ENCODE measurements at regions not wholly inside any gene's neighbourhood (a gene's known extent, or its start where the extent isn't known, plus 50 kb on each side); places are given as distances from the start of the nearest gene placed in this dataset.

DNA sequence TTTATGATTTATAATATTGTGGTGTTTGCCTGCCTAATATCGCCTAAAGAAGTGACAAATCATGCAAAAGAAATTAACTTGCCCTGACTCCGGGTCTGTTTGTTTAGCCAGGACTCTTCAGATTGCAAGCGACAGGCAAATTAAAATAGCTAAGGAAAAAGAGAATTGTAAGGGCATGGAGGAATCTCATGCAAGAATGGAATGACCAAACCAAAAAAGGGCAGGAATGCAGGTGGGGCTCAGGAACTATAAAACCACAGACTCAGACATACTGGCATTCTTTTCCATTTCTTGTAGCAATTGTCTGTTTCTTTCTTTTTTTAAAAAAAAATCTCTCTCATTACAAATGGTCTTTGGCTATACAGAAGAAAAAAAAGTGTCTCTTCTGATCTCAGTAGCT lies 188.1 kb upstream of the XYLT1 start:
- Histone ChIP-seq H3K4me1 (no peaks in the 10 kb centered on the region), H3K27ac (no peak overlapping the region), H3K27me3 (replicated peaks in 1 of 7) (peaks cover 0 to 8% (median 0%) of the 10 kb centered on the region in 7 donors), H3K36me3 (no peaks in the 10 kb centered on the region), H3K4me3 (no peak overlapping the region), H3K9me3 (no peaks in the 10 kb centered on the region)
- TF ChIP-seq, protein P1, sequence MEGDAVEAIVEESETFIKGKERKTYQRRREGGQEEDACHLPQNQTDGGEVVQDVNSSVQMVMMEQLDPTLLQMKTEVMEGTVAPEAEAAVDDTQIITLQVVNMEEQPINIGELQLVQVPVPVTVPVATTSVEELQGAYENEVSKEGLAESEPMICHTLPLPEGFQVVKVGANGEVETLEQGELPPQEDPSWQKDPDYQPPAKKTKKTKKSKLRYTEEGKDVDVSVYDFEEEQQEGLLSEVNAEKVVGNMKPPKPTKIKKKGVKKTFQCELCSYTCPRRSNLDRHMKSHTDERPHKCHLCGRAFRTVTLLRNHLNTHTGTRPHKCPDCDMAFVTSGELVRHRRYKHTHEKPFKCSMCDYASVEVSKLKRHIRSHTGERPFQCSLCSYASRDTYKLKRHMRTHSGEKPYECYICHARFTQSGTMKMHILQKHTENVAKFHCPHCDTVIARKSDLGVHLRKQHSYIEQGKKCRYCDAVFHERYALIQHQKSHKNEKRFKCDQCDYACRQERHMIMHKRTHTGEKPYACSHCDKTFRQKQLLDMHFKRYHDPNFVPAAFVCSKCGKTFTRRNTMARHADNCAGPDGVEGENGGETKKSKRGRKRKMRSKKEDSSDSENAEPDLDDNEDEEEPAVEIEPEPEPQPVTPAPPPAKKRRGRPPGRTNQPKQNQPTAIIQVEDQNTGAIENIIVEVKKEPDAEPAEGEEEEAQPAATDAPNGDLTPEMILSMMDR (IDR thresholded peaks at IDR 0.05 in 8 of 11, conservative IDR thresholded peaks at IDR 0.05 in 3 of 11) = no peak
- TF ChIP-seq POLR2A (IDR thresholded peaks at IDR 0.05) = no peak
- no peak for DNase-seq
- intact Hi-C loops (cut with DNase I; ENCODE audit: low total_unique reads) = no loop called here
- WGBS, 5 donors = 79 to 90% (median 85%) methylated on average over 3 of the region's 3 CpGs

DNA sequence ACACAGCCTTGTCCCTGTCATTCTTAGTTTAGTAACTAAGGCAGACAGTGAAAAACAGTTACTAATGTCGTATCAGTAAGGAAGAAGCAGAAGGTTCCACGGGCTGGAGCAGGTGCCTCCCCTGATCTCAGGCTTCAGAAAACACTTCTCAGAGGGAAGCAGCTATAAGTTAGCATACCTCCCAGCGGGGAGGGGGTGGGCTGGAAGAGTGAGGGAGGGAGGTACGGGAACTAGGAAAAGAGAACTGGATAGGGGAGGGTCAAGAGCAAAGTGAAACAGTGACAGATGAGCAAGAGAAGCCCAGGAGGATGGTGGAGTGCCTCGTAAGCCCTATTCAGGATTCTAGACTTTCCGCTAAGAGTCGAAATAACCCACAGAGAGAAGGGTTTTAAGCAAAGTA lies 186.3 kb upstream of the XYLT1 start:
- Histone ChIP-seq H3K9me3 (no peaks in the 10 kb centered on the region), H3K27ac (no peak overlapping the region), H3K4me3 (no peak overlapping the region), H3K36me3 (no peaks in the 10 kb centered on the region), H3K4me1 (no peaks in the 10 kb centered on the region), H3K27me3 (replicated peaks in 1 of 7) (peaks cover 0 to 19% (median 0%) of the 10 kb centered on the region in 7 donors)
- no peak for DNase-seq
- intact Hi-C loops (cut with DNase I; ENCODE audit: low total_unique reads) = no loop called here
- 41 to 46% (median 45%) methylated on average over 7 of the region's 7 CpGs for WGBS, 5 donors
- TF ChIP-seq POLR2A (IDR thresholded peaks at IDR 0.05) (no peak), POLR2AphosphoS5 (IDR thresholded peaks at IDR 0.05) (no peak)
- TF ChIP-seq, protein P1 (IDR thresholded peaks at IDR 0.05 in 8 of 11, conservative IDR thresholded peaks at IDR 0.05 in 3 of 11) = no peak

DNA sequence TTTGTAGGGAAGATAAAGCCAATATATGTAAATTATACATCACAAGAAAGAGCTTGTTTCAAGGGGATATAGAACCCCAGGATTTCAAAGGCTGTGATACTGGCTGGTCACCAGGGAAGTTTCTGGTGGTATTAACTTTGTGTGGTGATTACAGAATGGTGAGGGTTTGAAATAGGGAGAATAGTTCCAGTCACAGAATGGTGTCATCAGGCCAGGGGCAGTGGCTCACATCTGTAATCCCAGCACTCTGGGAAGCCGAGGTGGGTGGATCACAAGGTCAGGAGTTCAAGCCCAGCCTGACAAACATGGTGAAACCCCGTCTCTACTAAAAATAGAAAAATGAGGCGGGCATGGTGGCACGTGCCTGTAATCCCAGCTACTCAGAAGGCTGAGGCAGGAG lies 183.8 kb upstream of the XYLT1 start:
- intact Hi-C loops (cut with DNase I; ENCODE audit: low total_unique reads) = no loop called here
- WGBS, 5 donors = 59 to 80% (median 65%) methylated on average over 4 of the region's 4 CpGs
- TF ChIP-seq POLR2AphosphoS5 (IDR thresholded peaks at IDR 0.05) = no peak
- TF ChIP-seq, protein P1 (IDR thresholded peaks at IDR 0.05 in 8 of 11, conservative IDR thresholded peaks at IDR 0.05 in 3 of 11) = no peak
- TF ChIP-seq POLR2A (IDR thresholded peaks at IDR 0.05) = no peak
- Histone ChIP-seq H3K4me3 (no peak overlapping the region), H3K36me3 (no peaks in the 10 kb centered on the region), H3K27ac (no peak overlapping the region), H3K4me1 (no peaks in the 10 kb centered on the region), H3K27me3 (replicated peaks in 1 of 7) (peaks cover 0 to 31% (median 0%) of the 10 kb centered on the region in 7 donors), H3K9me3 (no peaks in the 10 kb centered on the region)
- no peak for DNase-seq

DNA sequence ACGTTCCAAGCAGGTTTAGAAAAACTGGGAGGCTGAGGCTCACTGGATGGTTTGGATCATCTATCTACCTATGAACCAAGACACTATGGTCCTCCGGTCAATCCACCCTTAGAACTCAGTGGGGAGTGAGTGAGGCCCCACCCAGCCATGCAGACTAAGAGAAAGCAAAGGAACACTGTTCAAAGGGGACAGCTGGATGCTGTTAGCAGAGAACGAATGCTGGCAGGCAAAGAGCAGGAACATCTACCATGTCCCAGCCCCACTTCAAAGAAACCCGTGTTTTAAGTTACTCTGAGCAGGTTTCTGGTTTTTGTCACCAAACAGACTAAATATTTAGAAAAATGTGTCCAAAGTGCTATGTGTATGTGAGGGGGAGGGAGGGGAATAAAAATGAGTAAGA lies 183.4 kb upstream of the XYLT1 start:
- no peak for DNase-seq
- H3K9me3 ChIP-seq = no peaks in the 10 kb centered on the region
- H3K36me3 ChIP-seq = no peaks in the 10 kb centered on the region
- no peaks in the 10 kb centered on the region for H3K4me1 ChIP-seq
- H3K27ac ChIP-seq = no peak overlapping the region
- intact Hi-C loops (cut with DNase I; ENCODE audit: low total_unique reads) = no loop called here
- H3K27me3 ChIP-seq (replicated peaks in 1 of 7) = peaks cover 0 to 32% (median 0%) of the 10 kb centered on the region in 7 donors
- 52 to 80% (median 71%) methylated on average over 4 of the region's 4 CpGs for WGBS, 5 donors
- no peak overlapping the region for H3K4me3 ChIP-seq
- TF ChIP-seq, protein P1 (IDR thresholded peaks at IDR 0.05 in 8 of 11, conservative IDR thresholded peaks at IDR 0.05 in 3 of 11) = no peak
- TF ChIP-seq POLR2A (IDR thresholded peaks at IDR 0.05) (no peak), POLR2AphosphoS5 (IDR thresholded peaks at IDR 0.05) (no peak)
